Adrenal gland (tissue), 5 donors: ENCODE measurements at regions not wholly inside any gene's neighbourhood (a gene's known extent, or its start where the extent isn't known, plus 50 kb on each side); places are given as distances from the start of the nearest gene placed in this dataset.

Experiments
- CTCF ChIP-seq, 6 experiments: fragments of 450-650 bp in 4 of 6; fragments of 200-600 bp in 2 of 6; sonication (generic) in 1 of 6; IDR thresholded peaks; 1 replicate in 5 of 6; 2 replicates in 1 of 6; pipeline versions ENCODE4 v1.5.1 to v1.8.0; 2016 to 2021; ENCODE audit warnings: antibody characterized with exemption in 6 of 6, mild to moderate bottlenecking in 2 of 6, moderate library complexity in 1 of 6
- POLR2A ChIP-seq, 2 donors: fragments of 450-650 bp; IDR thresholded peaks; one replicate each; pipeline ENCODE4 v1.6.1; 2017; ENCODE audit warnings: antibody characterized with exemption in 2 of 2, mild to moderate bottlenecking in 2 of 2, moderate library complexity in 1 of 2
- donor health status: DM: no; HTN: no; CAD: no.

- TF ChIP-seq POLR2A (IDR thresholded peaks at IDR 0.05) (no peak), CTCF (IDR thresholded peaks at IDR 0.05) (no peak)
These were observed 675.7 kb upstream of the NRXN1 start for GRCh38 chr2:51707625-51708024.
